C4-2B (cell line): ENCODE measurements at regions not wholly inside any gene's neighbourhood (a gene's known extent, or its start where the extent isn't known, plus 50 kb on each side); places are given as distances from the start of the nearest gene placed in this dataset.

Source experiments
- H3K27ac ChIP-seq: fragments of 450-650 bp; 2 replicates; pipeline ENCODE4 v1.5.1; 2017
- CTCF ChIP-seq: fragments of 450-650 bp; conservative IDR thresholded peaks from 2 replicates; pipeline ENCODE4 v1.5.1; 2017; ENCODE audit warnings: mild to moderate bottlenecking
- ZFX ChIP-seq: fragments of 450-650 bp; IDR thresholded peaks from 2 replicates; pipeline ENCODE4 v1.6.1; 2017

- no peak overlapping the region for H3K27ac ChIP-seq
- TF ChIP-seq ZFX (no peak), CTCF (no peak)
Measured at GRCh38 chr14:100386846-100387245, 63.7 kb downstream of the SLC25A47 start.

- TF ChIP-seq CTCF (no peak), ZFX (no peak)
- no peak overlapping the region for H3K27ac ChIP-seq
Measured at GRCh38 chr14:100387450-100387849, 64.3 kb downstream of the SLC25A47 start.

GRCh38 chr14:100388103-100389054 lies 65.2 kb downstream of the SLC25A47 start:
- no peak overlapping the region for H3K27ac ChIP-seq
- TF ChIP-seq CTCF: no peak
- TF ChIP-seq ZFX: no peak

GRCh38 chr14:100389497-100390104 lies 66.5 kb downstream of the SLC25A47 start:
- H3K27ac ChIP-seq: no peak overlapping the region; the same call in 1 of the 2 replicates
- no peak for TF ChIP-seq ZFX

- TF ChIP-seq ZFX (no peak), CTCF (no peak)
- no peak overlapping the region for H3K27ac ChIP-seq
Measured at GRCh38 chr14:100391173-100391572, 68.0 kb downstream of the SLC25A47 start.

GRCh38 chr14:100391724-100392123 lies 68.6 kb downstream of the SLC25A47 start:
- TF ChIP-seq CTCF (no peak), ZFX (no peak)
- H3K27ac ChIP-seq: no peak overlapping the region

GRCh38 chr14:100392356-100392755 lies 69.2 kb downstream of the SLC25A47 start:
- TF ChIP-seq CTCF (no peak), ZFX (no peak)
- H3K27ac ChIP-seq: no peak overlapping the region
